ENCODE measurements at regions not wholly inside any gene's neighbourhood (a gene's known extent, or its start where the extent isn't known, plus 50 kb on each side); places are given as distances from the start of the nearest gene placed in this dataset.

GRCh38 chrX:97847885-97848679, 964.4 kb downstream of the RPA4 start:
- TF ChIP-seq CTCF (conservative IDR thresholded peaks at IDR 0.05; ENCODE audit: low read depth, low read length): no peak
- no peak for TF ChIP-seq EZH2 (IDR thresholded peaks at IDR 0.05; ENCODE audit: low read length, unreplicated experiment)
- no peak for TF ChIP-seq EZH2phosphoT487 (IDR thresholded peaks at IDR 0.05; ENCODE audit: borderline replicate concordance, low read length)
